IgD-negative memory B cell (primary cell): ENCODE measurements at regions not wholly inside any gene's neighbourhood (a gene's known extent, or its start where the extent isn't known, plus 50 kb on each side); places are given as distances from the start of the nearest gene placed in this dataset.

Experiments
- H3K27ac Mint-ChIP-seq, 3 donors: one replicate each; pipeline ENCODE4 v1.8.0; 2020 to 2022; ENCODE audit warnings: mild to moderate bottlenecking in 3 of 3, mixed read lengths in 3 of 3, moderate library complexity in 1 of 3
- H3K27me3 Mint-ChIP-seq: one replicate; pipeline ENCODE4 v1.8.0; 2021; ENCODE audit warnings: mixed read lengths
- H3K36me3 Mint-ChIP-seq: one replicate; pipeline ENCODE4 v1.8.0; 2020; ENCODE audit warnings: mild to moderate bottlenecking, mixed read lengths
- H3K4me1 Mint-ChIP-seq, 3 donors: one replicate each; pipeline ENCODE4 v1.8.0; 2020 to 2022; ENCODE audit warnings: mixed read lengths in 3 of 3, mild to moderate bottlenecking in 1 of 3
- H3K4me3 Mint-ChIP-seq, 4 donors: one replicate each; pipeline ENCODE4 v1.8.0; 2020 to 2022; ENCODE audit warnings: mild to moderate bottlenecking in 4 of 4, mixed read lengths in 4 of 4, moderate library complexity in 3 of 4
- H3K9me3 Mint-ChIP-seq, 3 donors: one replicate each; pipeline ENCODE4 v1.8.0; 2020 to 2021; ENCODE audit warnings: mixed read lengths in 3 of 3, mild to moderate bottlenecking in 1 of 3

DNA sequence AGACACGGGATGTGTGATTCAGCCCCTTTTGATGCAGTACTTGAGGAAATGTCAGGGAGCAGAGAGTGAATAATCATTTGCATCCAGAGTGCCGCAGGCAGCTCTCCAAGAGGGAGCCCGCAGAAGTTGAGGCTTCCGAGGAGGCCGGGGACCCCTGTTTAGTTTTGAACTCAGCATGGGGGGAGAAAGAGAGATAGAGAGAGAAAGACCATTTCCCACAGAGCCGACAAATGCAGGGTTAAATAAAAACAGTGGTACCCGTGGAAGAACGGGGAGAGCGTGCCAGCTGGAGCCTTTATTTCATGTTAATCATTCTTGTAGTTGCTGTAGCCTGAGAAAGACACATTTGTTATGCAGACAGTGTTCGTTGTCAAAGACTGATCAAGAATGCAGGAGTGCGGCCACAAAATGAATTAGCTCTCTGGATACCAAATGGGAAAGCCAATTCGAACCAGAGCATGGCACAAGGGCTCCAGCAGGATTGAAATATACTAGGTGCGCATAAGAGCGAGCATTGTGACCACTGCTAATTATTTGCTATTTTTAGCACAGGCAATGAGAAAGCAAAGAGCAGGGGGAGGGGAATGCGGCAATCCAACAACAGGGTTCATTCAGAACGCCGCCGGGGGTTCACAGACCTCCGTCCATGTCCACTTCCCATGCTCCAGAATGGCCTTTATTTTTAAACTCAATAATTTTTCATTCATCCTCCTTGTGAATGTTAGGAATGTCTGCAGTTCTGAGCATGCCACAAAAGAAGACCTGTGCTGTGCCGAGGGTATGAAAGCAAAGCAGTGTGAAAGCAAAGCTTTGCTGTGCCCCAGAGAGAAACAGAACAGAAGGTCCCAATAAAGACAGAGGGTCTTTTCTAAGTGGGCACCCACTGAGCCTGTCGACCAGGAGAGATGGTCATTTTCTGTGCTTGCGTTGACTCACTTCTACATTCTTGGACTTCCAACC lies 243.9 kb upstream of the VCX3A start:
- H3K27ac Mint-ChIP-seq, result no peak overlapping the region
- peaks cover 11% of the 10 kb centered on the region for H3K27me3 Mint-ChIP-seq
- H3K36me3 Mint-ChIP-seq, result no peaks in the 10 kb centered on the region
- peaks cover 5 to 17% (median 13%) of the 10 kb centered on the region in 3 donors for H3K4me1 Mint-ChIP-seq
- H3K9me3 Mint-ChIP-seq, result no peaks in the 10 kb centered on the region
- peak overlapping the region in 1 of 4 donors; percentile 78 for H3K4me3 Mint-ChIP-seq

DNA sequence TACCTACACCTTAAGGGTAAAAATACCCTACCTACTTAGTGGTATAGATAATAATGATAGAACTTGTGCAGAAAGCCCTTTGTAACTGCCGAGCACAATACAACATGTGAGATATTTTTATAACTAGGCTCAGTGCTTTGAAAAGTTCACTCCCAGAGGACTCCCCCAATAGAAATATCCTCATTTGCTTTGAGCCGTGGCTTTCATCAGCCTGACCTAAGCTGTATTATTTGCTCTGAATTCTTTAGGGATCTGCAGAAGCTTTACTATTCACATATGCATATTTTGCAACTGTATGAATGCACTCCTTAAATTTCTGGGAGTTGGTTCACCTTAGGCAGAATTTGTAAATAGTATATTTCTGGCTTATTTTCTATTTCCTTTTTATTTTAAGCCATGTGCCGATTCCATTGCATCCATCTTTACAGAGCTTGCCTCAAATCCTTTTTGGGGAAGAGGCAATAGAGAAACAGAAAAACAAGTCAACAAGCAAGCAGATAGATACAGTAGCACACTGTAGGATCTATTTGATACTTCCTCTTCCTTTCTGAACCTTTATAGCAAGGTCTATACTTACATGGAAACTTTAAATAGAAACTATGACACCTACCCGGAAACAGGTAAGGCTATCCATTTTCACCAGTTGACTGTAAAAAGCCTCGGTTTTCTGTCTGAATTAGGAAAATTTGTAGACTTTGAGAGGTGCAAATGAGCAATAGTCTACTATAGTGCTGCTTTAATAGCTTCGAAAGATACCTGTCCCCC lies 242.5 kb upstream of the VCX3A start:
- peaks cover 5 to 17% (median 13%) of the 10 kb centered on the region in 3 donors for H3K4me1 Mint-ChIP-seq
- H3K27ac Mint-ChIP-seq, result no peak overlapping the region
- H3K27me3 Mint-ChIP-seq, result peaks cover 11% of the 10 kb centered on the region

GRCh38 chrX:6770936-6771335 lies 236.0 kb upstream of the VCX3A start:
- no peaks in the 10 kb centered on the region for H3K4me1 Mint-ChIP-seq
- H3K27me3 Mint-ChIP-seq, result peaks cover 1% of the 10 kb centered on the region
- H3K36me3 Mint-ChIP-seq, result peaks cover 2% of the 10 kb centered on the region
- no peak overlapping the region for H3K4me3 Mint-ChIP-seq
- H3K9me3 Mint-ChIP-seq, result peaks cover 0 to 3% (median 0%) of the 10 kb centered on the region in 3 donors
- H3K27ac Mint-ChIP-seq, result no peak overlapping the region

More for the DNA sequence above, 242.5 kb upstream of the VCX3A start:
- peak overlapping the region; percentile 43 to 85 (median 66) for H3K4me3 Mint-ChIP-seq
- no peaks in the 10 kb centered on the region for H3K36me3 Mint-ChIP-seq
- H3K9me3 Mint-ChIP-seq, result no peaks in the 10 kb centered on the region

DNA sequence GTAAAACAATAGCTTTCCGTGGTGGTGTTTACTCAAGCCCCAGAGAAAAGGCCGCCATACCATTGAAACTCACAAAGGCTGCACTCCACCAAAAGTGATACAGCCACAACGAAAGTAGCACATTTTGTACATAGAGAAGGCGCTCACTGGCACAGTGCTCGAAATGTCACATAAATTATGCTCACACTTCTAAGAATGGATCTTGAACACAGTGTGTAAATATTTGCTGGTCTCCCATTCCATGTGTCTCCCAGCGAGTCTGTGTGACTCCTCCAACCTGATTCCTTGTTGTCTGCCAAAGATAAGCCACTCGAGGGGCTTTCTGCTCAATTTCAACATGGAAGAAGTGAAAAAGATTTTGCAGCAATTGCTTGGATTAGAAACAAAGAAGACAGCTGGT lies 234.0 kb upstream of the VCX3A start:
- peaks cover 2% of the 10 kb centered on the region for H3K36me3 Mint-ChIP-seq
- no peak overlapping the region for H3K27ac Mint-ChIP-seq
- H3K4me1 Mint-ChIP-seq, result no peaks in the 10 kb centered on the region
- peaks cover 0 to 4% (median 3%) of the 10 kb centered on the region in 3 donors for H3K9me3 Mint-ChIP-seq
- H3K27me3 Mint-ChIP-seq, result peaks cover 1% of the 10 kb centered on the region
- no peak overlapping the region for H3K4me3 Mint-ChIP-seq

DNA sequence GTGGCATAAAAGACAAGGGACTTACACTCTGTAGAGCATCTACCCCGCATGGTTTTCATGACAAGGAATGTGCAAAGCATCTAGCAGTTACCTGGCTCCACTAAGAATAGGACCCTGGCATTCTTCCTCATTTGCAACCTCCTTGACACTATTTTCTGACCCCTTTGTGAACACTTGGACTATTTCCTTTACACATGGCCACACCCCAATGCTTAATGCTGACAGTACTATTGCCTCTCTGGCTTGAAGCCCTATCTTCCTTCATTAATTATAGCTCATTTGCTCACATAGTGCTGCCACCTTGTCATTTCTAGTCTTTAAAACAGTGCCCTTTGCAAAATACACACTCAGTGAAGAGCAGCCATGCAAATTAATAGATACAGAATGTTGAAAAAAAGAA lies 226.3 kb upstream of the VCX3A start:
- no peaks in the 10 kb centered on the region for H3K36me3 Mint-ChIP-seq
- no peak overlapping the region for H3K4me3 Mint-ChIP-seq
- no peak overlapping the region for H3K27ac Mint-ChIP-seq

DNA sequence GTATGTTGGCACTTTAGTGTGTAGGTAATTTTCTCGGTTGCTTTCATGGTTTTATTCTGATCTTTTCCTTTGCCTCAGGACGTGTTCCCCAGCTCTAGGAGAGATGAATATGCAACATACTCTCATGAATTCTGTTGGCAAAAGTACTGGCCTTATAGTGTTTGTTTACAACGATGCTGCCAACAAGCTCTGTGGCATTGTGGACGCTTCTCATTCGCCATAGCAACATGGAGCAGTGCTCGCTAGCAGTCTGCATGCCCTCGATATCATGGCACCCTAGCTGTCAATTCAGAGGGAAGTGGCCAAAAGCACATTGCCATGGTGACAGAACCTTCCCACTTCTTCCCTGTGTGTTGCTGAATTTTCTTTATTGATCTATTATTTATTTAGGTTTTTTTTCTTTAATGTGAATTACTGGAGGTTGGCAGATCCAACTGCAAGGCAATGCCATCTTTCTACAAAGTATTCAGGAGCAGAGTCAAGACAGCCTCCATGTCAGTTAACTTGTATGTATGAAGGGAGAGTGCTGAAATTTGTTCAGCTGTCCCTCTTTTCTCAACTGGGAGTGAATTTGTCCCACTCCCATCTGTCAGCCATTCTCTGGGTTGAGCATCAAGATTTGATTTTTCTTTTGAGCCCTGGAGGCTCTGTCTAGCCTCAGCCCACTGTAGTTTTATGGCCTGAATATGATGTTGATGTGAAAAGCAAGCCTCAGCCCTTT lies 224.9 kb upstream of the VCX3A start:
- Mint-ChIP-seq H3K4me3 (no peak overlapping the region), H3K36me3 (no peaks in the 10 kb centered on the region), H3K27ac (no peak overlapping the region), H3K9me3 (peaks cover 0 to 6% (median 4%) of the 10 kb centered on the region in 3 donors), H3K27me3 (peaks cover 2% of the 10 kb centered on the region), H3K4me1 (no peaks in the 10 kb centered on the region)

More for the DNA sequence above, 226.3 kb upstream of the VCX3A start:
- Mint-ChIP-seq H3K4me1 (no peaks in the 10 kb centered on the region), H3K9me3 (peaks cover 0 to 5% (median 0%) of the 10 kb centered on the region in 3 donors), H3K27me3 (peaks cover 2% of the 10 kb centered on the region)

DNA sequence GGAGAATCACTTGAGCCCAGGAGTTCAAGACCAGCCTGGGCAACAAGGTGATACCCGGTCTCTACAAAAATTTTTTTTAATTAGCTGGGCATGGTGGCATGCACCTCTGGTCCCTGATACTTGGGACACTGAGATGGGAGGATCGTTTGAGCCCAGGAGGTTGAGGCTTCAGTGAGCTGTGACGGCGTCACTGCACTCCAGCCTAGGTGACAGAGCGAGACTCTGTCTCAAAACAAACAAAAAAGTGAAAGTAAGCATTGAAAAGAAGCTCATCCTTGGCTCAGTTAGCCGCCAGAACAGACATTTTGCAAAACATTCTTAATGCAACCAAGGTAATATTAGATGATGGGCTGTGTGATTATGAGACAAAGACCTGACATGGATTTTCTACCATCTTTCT lies 223.3 kb upstream of the VCX3A start:
- Mint-ChIP-seq H3K4me3 (peak overlapping the region in 1 of 4 donors; percentile 67), H3K4me1 (no peaks in the 10 kb centered on the region), H3K36me3 (no peaks in the 10 kb centered on the region), H3K27ac (peak overlapping the region in 1 of 3 donors; percentile 33), H3K27me3 (peaks cover 2% of the 10 kb centered on the region), H3K9me3 (peaks cover 3 to 11% (median 8%) of the 10 kb centered on the region in 3 donors)

DNA sequence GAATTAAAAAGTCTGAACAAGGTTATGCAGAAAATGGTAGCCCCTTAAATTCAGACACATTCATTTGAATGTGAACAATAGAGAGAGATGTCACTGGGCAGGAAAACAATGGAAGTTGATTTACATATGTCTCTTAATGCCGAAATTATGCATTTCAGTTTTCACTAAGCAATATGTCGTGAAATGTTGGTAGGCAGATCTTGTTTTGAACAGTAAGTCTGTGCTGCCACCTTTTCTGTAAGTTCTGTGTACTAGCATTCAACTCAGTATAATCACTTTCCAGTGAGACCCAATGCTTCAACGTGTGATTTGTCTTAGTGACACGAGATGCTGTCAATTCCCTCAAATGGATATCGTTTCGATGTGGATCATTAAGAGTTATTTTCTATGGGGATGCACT lies 222.7 kb upstream of the VCX3A start:
- no peaks in the 10 kb centered on the region for H3K4me1 Mint-ChIP-seq
- H3K27ac Mint-ChIP-seq, result no peak overlapping the region

GRCh38 chrX:6748595-6748994 lies 213.7 kb upstream of the VCX3A start:
- Mint-ChIP-seq H3K27ac (no peak overlapping the region), H3K4me3 (no peak overlapping the region), H3K27me3 (peaks cover 11% of the 10 kb centered on the region), H3K9me3 (peaks cover 2 to 8% (median 3%) of the 10 kb centered on the region in 3 donors), H3K36me3 (peaks cover 3% of the 10 kb centered on the region), H3K4me1 (peaks cover 0 to 7% (median 6%) of the 10 kb centered on the region in 3 donors)

More for the DNA sequence above, 222.7 kb upstream of the VCX3A start:
- Mint-ChIP-seq H3K27me3 (peaks cover 2% of the 10 kb centered on the region), H3K9me3 (peaks cover 3 to 11% (median 9%) of the 10 kb centered on the region in 3 donors), H3K4me3 (no peak overlapping the region), H3K36me3 (no peaks in the 10 kb centered on the region)

GRCh38 chrX:6738518-6739470 lies 203.9 kb upstream of the VCX3A start:
- H3K27ac Mint-ChIP-seq, result peak overlapping the region; percentile 70 to 93 (median 92)
- H3K4me3 Mint-ChIP-seq, result peak overlapping the region; percentile 24 to 86 (median 66)

GRCh38 chrX:6734844-6735634 lies 200.1 kb upstream of the VCX3A start:
- Mint-ChIP-seq H3K4me3 (no peak overlapping the region), H3K4me1 (peaks cover 26 to 39% (median 39%) of the 10 kb centered on the region in 3 donors), H3K36me3 (peaks cover 1% of the 10 kb centered on the region), H3K27ac (no peak overlapping the region), H3K27me3 (peaks cover 13% of the 10 kb centered on the region), H3K9me3 (peaks cover 3 to 5% (median 4%) of the 10 kb centered on the region in 3 donors)

More at GRCh38 chrX:6738518-6739470, 203.9 kb upstream of the VCX3A start:
- Mint-ChIP-seq H3K27me3 (peaks cover 8% of the 10 kb centered on the region), H3K36me3 (no peaks in the 10 kb centered on the region), H3K9me3 (peaks cover 2 to 5% (median 3%) of the 10 kb centered on the region in 3 donors), H3K4me1 (peaks cover 18 to 28% (median 27%) of the 10 kb centered on the region in 3 donors)

GRCh38 chrX:6732101-6732500 lies 197.2 kb upstream of the VCX3A start:
- peaks cover 2% of the 10 kb centered on the region for H3K36me3 Mint-ChIP-seq
- no peak overlapping the region for H3K27ac Mint-ChIP-seq
- H3K27me3 Mint-ChIP-seq, result peaks cover 13% of the 10 kb centered on the region
- H3K9me3 Mint-ChIP-seq, result peaks cover 4 to 14% (median 5%) of the 10 kb centered on the region in 3 donors
- no peak overlapping the region for H3K4me3 Mint-ChIP-seq
- peaks cover 11 to 21% (median 15%) of the 10 kb centered on the region in 3 donors for H3K4me1 Mint-ChIP-seq

DNA sequence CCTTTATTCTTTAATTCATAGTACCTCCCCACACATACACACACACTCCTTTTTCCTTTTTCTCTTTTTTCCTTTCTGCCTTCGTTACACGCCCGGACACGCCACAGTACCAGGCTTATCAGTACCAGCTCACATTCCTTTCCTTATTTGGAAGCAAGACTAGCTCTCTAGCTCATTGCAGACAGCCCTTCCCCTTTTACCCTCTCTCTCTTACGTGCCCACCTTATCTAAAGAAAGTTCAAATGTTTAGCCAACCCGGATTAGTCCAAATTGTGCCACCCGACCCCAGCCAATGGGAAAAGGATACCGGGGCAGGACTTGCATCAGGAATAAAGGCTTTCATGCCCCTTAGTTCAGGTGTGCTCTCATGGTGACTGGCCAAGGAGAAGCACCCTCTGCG lies 194.7 kb upstream of the VCX3A start:
- Mint-ChIP-seq H3K27me3 (peaks cover 12% of the 10 kb centered on the region), H3K9me3 (peaks cover 1 to 9% (median 2%) of the 10 kb centered on the region in 3 donors), H3K36me3 (peaks cover 2% of the 10 kb centered on the region), H3K4me1 (peaks cover 8 to 12% (median 11%) of the 10 kb centered on the region in 3 donors), H3K4me3 (no peak overlapping the region), H3K27ac (no peak overlapping the region)
